ENCODE measurements at regions not wholly inside any gene's neighbourhood (a gene's known extent, or its start where the extent isn't known, plus 50 kb on each side); places are given as distances from the start of the nearest gene placed in this dataset.
"Not testable (repeated sequence)": the region's sequence is repeated elsewhere in the genome, so short reads cannot be mapped to it uniquely, and the experiment has no call there.

- intact Hi-C loops (cut with DNase I); ATAC-seq; DNase-seq (ENCODE audit: missing footprints): not testable (repeated sequence)
Measured at GRCh38 chr5:1619531-1619930, 95.8 kb upstream of the LPCAT1 start.

- intact Hi-C loops (cut with DNase I); ATAC-seq: not testable (repeated sequence)
Measured at GRCh38 chr5:1618296-1618865, 94.6 kb upstream of the LPCAT1 start.

GRCh38 chr5:1617236-1617755 lies 93.5 kb upstream of the LPCAT1 start:
- intact Hi-C loops (cut with DNase I); ATAC-seq; DNase-seq (ENCODE audit: missing footprints): not testable (repeated sequence)

More at GRCh38 chr5:1618296-1618865, 94.6 kb upstream of the LPCAT1 start:
- not testable (repeated sequence) for DNase-seq (ENCODE audit: missing footprints)

- intact Hi-C loops (cut with DNase I); ATAC-seq; DNase-seq (ENCODE audit: missing footprints): not testable (repeated sequence)
Measured at GRCh38 chr5:1613515-1613914, 89.8 kb upstream of the LPCAT1 start.

- ATAC-seq; intact Hi-C loops (cut with DNase I); DNase-seq (ENCODE audit: missing footprints): not testable (repeated sequence)
Measured at GRCh38 chr5:1610526-1610925, 86.8 kb upstream of the LPCAT1 start.

DNA sequence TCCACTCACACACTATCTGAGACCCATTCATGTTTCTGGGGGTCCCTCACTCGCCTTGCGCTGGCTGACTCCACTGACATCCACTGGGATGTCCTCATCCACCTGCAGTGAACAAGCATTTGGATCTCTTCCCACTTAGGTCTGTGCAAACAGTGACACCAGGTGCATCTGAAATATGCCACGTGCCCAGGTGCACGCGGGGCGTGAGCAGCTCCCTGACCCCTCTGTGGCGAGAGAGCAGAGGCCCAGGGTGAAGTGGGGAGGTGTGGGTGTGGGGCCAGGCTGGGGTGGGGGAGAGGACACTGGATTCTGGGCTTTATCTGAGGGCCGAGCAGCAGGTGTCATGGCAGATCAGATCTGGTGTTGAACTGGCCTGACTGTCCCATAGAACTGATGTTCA lies 85.4 kb upstream of the LPCAT1 start:
- intact Hi-C loops (cut with DNase I); ATAC-seq; DNase-seq (ENCODE audit: missing footprints): not testable (repeated sequence)

DNA sequence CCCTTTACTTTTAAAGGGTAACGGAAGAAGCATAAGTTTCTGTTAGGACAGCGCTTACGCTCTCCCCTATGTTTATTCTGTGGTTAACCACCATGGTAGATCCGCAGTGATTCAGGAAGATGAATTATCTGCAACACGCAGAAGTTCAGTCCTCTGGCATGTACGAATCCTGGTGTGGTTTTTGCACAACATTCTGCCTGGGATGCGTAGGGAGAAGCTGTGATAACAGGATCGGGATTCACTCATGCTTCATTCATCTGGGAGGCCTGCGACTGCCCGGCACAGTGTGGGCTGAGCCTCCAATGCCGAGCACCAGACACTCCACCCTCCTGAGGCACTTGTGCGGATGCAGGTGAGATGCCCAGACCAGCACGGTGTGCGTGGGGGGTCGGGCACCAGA lies 84.6 kb upstream of the LPCAT1 start:
- intact Hi-C loops (cut with DNase I); ATAC-seq; DNase-seq (ENCODE audit: missing footprints): not testable (repeated sequence)

DNA sequence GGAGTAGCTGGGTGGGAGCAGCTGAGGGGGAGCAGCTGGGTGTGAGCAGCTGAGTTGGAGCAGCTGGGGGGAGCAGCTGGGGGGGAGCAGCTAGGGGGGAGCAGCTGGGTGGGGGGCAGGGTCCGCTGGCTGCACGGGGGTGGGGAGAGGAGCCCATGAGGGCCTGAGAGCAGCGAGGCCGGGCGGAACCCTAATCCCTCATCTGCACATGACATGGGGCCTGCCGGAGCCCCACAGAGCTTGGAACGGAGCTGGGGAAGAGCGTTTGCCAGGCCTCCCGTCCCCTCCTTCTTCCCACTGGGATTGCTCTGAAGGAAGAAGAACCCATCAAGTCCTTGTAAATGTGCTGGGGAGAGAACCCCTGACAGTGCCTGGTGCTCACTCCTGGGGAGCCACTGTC lies 83.2 kb upstream of the LPCAT1 start:
- DNase-seq (ENCODE audit: missing footprints); intact Hi-C loops (cut with DNase I); ATAC-seq: not testable (repeated sequence)

GRCh38 chr5:1603916-1604315 lies 80.2 kb upstream of the LPCAT1 start:
- DNase-seq (ENCODE audit: missing footprints); ATAC-seq; intact Hi-C loops (cut with DNase I): not testable (repeated sequence)

- ATAC-seq; intact Hi-C loops (cut with DNase I); DNase-seq (ENCODE audit: missing footprints): not testable (repeated sequence)
Measured at GRCh38 chr5:1601565-1601964, 77.8 kb upstream of the LPCAT1 start.

GRCh38 chr5:1598950-1599737 lies 75.4 kb upstream of the LPCAT1 start:
- DNase-seq (ENCODE audit: missing footprints); ATAC-seq: not testable (repeated sequence)

DNA sequence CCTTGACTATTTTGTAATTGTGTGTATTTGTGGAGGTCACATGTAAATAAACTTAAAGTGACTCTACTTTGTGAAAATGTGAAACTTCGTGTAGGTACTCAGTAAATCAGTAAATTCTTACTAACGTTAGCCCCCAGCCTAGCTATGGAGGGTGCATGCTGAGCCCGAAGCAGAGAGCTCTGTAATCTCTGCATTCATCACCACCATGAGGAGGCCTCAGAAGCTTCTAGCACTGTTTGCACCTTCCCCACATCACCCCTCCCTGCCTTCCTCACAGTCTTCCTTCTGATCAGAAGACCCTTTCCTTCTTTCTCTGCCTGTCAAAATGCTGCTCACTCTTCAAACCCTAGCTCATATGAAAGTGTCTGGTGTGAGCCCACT lies 73.3 kb upstream of the LPCAT1 start:
- ATAC-seq; intact Hi-C loops (cut with DNase I); DNase-seq (ENCODE audit: missing footprints): not testable (repeated sequence)

More at GRCh38 chr5:1598950-1599737, 75.4 kb upstream of the LPCAT1 start:
- intact Hi-C loops (cut with DNase I): not testable (repeated sequence)

GRCh38 chr5:1596462-1597092 lies 72.8 kb upstream of the LPCAT1 start:
- ATAC-seq; DNase-seq (ENCODE audit: missing footprints); intact Hi-C loops (cut with DNase I): not testable (repeated sequence)

DNA sequence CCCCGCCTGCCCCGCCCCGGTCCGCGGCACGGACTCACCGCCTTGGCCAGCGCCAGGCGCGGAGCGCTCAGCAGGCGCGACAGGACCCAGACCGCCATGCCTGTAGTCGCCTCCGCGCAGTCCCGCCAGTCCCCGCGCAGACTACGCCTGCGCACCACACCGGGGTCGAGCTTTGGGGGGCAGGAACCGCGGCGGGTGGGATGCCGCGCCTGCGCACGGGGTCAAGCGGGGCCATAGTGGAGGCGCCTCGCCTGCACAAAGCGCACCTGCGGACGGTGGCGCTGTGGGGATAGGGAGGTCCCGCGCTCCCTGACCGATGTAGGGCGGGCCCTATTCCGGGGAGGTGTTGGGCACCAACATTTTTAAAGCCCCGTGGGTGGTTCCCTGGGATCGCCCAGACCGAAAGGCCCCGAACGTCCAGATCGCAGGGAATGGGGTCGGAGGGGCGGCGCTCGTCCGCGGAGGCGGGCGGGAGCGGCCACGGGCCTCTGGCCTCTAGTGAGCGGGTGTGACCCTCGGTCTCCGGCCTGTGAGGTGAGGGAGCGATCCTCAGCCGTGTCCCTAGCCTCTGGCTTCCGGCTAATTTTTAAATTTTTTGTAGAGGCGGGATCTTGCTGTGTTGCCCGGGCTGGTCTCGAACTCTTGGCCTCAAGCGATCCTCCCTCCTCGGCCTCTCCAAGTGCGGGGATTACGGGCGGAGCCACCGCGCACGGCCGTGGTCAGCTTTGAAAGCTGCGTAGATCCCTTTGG lies 70.8 kb upstream of the LPCAT1 start:
- peak; percentile 96 for ATAC-seq
- intact Hi-C loops (cut with DNase I): no loop called here
- DNase-seq (ENCODE audit: missing footprints): peak; percentile 85

GRCh38 chr5:1593903-1594356 lies 70.2 kb upstream of the LPCAT1 start:
- intact Hi-C loops (cut with DNase I): no loop called here
- DNase-seq (ENCODE audit: missing footprints) (no peak), ATAC-seq (peak; percentile 3)

- ATAC-seq; intact Hi-C loops (cut with DNase I); DNase-seq (ENCODE audit: missing footprints): not testable (repeated sequence)
Measured at GRCh38 chr5:1588071-1588694, 64.4 kb upstream of the LPCAT1 start.

DNA sequence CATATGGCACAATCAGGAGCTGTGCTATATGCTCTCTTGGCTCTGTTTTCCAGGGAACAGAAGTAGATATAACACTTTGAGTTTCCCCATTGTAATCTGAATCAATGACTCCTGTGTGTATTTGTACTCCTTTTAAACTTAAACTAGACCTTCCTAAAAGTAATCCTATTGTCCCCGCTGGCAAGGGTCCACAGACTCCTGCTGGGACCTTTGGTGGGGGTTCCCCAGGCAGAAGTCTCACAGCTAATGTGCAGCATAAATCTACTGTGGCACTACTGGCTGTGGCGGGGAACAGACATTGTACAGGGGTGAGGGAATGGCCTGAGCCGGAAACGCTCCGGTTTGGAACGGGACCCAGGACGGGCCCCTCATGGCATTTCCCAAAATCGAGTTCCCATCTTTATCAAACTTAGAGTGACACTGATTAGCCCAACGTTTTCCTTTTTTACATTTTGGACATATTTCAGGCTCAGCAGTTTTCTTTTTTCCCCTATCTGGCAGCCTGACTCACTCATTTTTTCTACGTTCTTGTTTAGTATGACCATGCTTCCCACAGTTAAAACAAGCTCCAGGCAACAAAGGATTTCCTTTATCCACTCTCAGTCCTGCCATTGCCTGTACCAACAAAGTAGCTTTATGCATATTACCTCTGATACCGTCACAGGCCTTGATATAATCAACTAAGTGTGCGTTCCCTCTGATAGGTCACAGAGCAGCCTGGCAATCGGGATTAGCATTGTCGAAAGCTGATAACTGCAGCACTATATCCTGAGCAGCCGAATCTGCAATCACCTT lies 59.5 kb upstream of the LPCAT1 start:
- intact Hi-C loops (cut with DNase I); DNase-seq (ENCODE audit: missing footprints); ATAC-seq: not testable (repeated sequence)

All from Right ventricle myocardium inferior (tissue), 1 donor.